ENCODE measurements at regions not wholly inside any gene's neighbourhood (a gene's known extent, or its start where the extent isn't known, plus 50 kb on each side); places are given as distances from the start of the nearest gene placed in this dataset.

- TF ChIP-seq CTCF (IDR thresholded peaks at IDR 0.05; ENCODE audit: poor library complexity): no peak
- TF ChIP-seq EZH2 (IDR thresholded peaks at IDR 0.05; ENCODE audit: borderline replicate concordance): no peak
- no peak for TF ChIP-seq EZH2phosphoT487 (IDR thresholded peaks at IDR 0.05; ENCODE audit: low read depth, severe bottlenecking, unreplicated experiment)
Measured at GRCh38 chr3:168384990-168385389, 289.3 kb upstream of the GOLIM4 start.
